Parathyroid adenoma (tissue), 2 donors: ENCODE measurements at regions not wholly inside any gene's neighbourhood (a gene's known extent, or its start where the extent isn't known, plus 50 kb on each side); places are given as distances from the start of the nearest gene placed in this dataset.

ENCODE experiments used
- H2AFZ ChIP-seq: fragments of 300-600 bp; sonication (generic); one replicate; pipeline ENCODE4 v1.7.0; 2017; ENCODE audit warnings: antibody characterized with exemption, mild to moderate bottlenecking
- H3K27ac ChIP-seq: fragments of 300-600 bp; sonication (generic); one replicate; pipeline ENCODE4 v1.7.0; 2017
- H3K27me3 ChIP-seq: fragments of 300-600 bp; sonication (generic); one replicate; pipeline ENCODE4 v1.7.0; 2017; ENCODE audit warnings: low read length; ENCODE audit not compliant: control insufficient read depth, insufficient read depth
- H3K36me3 ChIP-seq: fragments of 300-600 bp; sonication (generic); one replicate; pipeline ENCODE4 v1.7.0; 2017; ENCODE audit warnings: low read length; ENCODE audit not compliant: control insufficient read depth, insufficient read depth
- H3K4me1 ChIP-seq: fragments of 300-600 bp; sonication (generic); one replicate; pipeline ENCODE4 v1.7.0; 2017; ENCODE audit warnings: control low read depth
- H3K4me2 ChIP-seq: fragments of 300-600 bp; sonication (generic); one replicate; pipeline ENCODE4 v1.7.0; 2017; ENCODE audit warnings: low read length
- H3K4me3 ChIP-seq: fragments of 300-600 bp; sonication (generic); one replicate; pipeline ENCODE4 v1.7.0; 2017; ENCODE audit warnings: low read depth, low read length
- H3K79me2 ChIP-seq: fragments of 300-600 bp; sonication (generic); one replicate; pipeline ENCODE4 v1.7.0; 2017; ENCODE audit warnings: control low read depth
- H3K9ac ChIP-seq: fragments of 300-600 bp; sonication (generic); one replicate; pipeline ENCODE4 v1.7.0; 2017; ENCODE audit warnings: mild to moderate bottlenecking
- H3K9me3 ChIP-seq: fragments of 300-600 bp; sonication (generic); one replicate; pipeline ENCODE4 v1.7.0; 2017; ENCODE audit warnings: low read length; ENCODE audit not compliant: control insufficient read depth
- CTCF ChIP-seq: fragments of 300-600 bp; sonication (generic); IDR thresholded peaks from one replicate; pipeline ENCODE4 v1.7.0; 2017; ENCODE audit warnings: antibody characterized with exemption, mild to moderate bottlenecking
- donor health status: primary hyperparathyroidism.

DNA sequence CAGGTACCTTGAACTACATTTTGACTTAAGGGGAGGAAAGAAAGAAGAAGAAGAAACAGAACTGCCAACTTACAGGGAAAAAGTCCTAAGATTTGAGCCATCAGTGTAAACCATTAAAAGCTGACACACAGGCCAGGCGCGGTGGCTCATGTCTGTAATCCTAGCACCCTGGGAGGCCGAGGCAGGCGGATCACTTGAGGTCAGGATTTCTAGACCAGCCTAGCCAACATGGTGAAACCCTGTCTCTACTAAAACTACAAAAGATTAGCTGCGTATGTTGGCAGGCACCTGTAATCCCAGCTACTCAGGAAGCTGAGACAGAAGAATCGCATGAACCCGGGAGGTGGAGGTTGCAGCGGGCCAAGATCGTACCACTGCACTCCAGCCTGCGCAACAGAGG lies 389.7 kb upstream of the FAM241A start:
- Histone ChIP-seq H3K4me3 (no peak overlapping the region), H3K9me3 (no peaks in the 10 kb centered on the region), H3K27me3 (no peaks in the 10 kb centered on the region), H3K36me3 (no peaks in the 10 kb centered on the region), H2AFZ (no peak overlapping the region), H3K79me2 (no peaks in the 10 kb centered on the region), H3K27ac (no peak overlapping the region), H3K9ac (no peak overlapping the region), H3K4me1 (no peaks in the 10 kb centered on the region), H3K4me2 (no peak overlapping the region)
- no peak for TF ChIP-seq CTCF

DNA sequence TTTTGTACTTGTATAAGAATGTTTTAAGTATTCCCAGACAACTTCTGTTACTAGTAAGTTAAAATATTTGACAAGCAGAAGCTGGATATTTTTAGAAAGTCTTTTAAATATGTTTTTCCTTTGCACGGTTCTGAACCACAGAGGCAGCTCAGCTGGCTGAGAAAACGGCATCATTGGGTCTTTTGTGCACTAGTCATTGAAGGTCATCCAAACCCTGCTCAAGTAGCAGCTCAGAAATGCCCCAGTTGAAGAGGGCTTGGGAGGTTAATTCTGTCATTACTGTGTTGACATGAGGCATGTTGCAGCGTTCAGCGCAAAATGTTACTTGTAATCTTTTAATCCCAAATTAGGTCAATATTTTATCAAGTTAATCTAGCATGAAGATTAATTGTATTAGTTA lies 383.7 kb upstream of the FAM241A start:
- H3K79me2 ChIP-seq, result no peaks in the 10 kb centered on the region
- no peak overlapping the region for H3K4me3 ChIP-seq
- no peak overlapping the region for H3K27ac ChIP-seq
- H3K9me3 ChIP-seq, result no peaks in the 10 kb centered on the region
- no peaks in the 10 kb centered on the region for H3K4me1 ChIP-seq
- H3K36me3 ChIP-seq, result no peaks in the 10 kb centered on the region
- no peaks in the 10 kb centered on the region for H3K27me3 ChIP-seq
- H3K9ac ChIP-seq, result no peak overlapping the region
- TF ChIP-seq CTCF, result no peak
- H3K4me2 ChIP-seq, result no peak overlapping the region
- H2AFZ ChIP-seq, result no peak overlapping the region

DNA sequence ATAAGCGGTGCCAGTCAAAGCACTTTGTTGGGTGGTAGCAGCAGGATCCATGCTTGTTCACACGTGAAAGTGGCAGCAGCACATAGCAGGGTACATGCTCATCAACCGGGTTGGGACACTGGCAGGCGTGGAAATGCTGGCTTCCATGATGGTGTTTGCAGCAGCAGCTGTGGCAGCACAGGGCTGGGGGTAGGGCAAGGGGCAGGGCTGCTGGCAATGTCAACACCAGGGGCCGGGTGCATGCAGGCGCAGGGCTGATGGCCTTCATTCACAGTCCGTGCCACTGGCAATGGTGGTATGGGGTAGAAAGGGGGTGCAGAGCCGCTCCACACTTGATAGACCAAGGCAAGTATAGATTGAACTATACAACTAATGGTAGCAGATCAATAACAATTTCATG lies 374.7 kb upstream of the FAM241A start:
- no peak overlapping the region for H3K4me2 ChIP-seq
- no peaks in the 10 kb centered on the region for H3K36me3 ChIP-seq
- no peak overlapping the region for H3K4me3 ChIP-seq
- no peaks in the 10 kb centered on the region for H3K79me2 ChIP-seq
- H3K4me1 ChIP-seq, result no peaks in the 10 kb centered on the region
- no peak for TF ChIP-seq CTCF
- H3K9me3 ChIP-seq, result no peaks in the 10 kb centered on the region
- H2AFZ ChIP-seq, result no peak overlapping the region
- H3K9ac ChIP-seq, result no peak overlapping the region
- H3K27ac ChIP-seq, result no peak overlapping the region
- H3K27me3 ChIP-seq, result no peaks in the 10 kb centered on the region

DNA sequence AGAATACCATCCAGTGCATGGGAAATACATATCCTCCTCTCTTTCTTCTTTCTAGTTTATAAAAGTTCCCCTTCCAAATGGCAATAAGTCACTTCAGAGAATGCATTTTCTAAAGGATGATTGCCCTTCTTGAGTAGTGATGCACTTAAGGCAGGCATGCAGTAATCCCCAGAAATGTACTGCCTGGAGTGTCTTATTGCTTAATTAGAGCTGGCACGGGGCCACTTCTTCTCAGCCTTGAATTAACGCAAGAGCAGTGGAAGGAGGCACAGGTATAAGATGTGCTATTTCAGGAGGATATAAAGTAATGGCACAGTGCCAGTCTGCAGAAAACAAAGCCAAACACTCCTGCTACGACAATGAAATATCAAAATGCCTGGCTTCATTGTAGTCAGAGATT lies 371.4 kb upstream of the FAM241A start:
- no peak overlapping the region for H3K4me2 ChIP-seq
- H3K4me3 ChIP-seq, result no peak overlapping the region
- H3K4me1 ChIP-seq, result no peaks in the 10 kb centered on the region
- no peak overlapping the region for H2AFZ ChIP-seq
- no peaks in the 10 kb centered on the region for H3K79me2 ChIP-seq
- no peak overlapping the region for H3K9ac ChIP-seq
- H3K36me3 ChIP-seq, result no peaks in the 10 kb centered on the region
- H3K27ac ChIP-seq, result no peak overlapping the region
- H3K27me3 ChIP-seq, result no peaks in the 10 kb centered on the region
- no peak for TF ChIP-seq CTCF
- no peaks in the 10 kb centered on the region for H3K9me3 ChIP-seq

GRCh38 chr4:111775556-111776297 lies 369.5 kb upstream of the FAM241A start:
- no peaks in the 10 kb centered on the region for H3K27me3 ChIP-seq
- H3K4me3 ChIP-seq, result no peak overlapping the region
- no peaks in the 10 kb centered on the region for H3K9me3 ChIP-seq
- H3K4me2 ChIP-seq, result no peak overlapping the region
- TF ChIP-seq CTCF, result no peak
- no peaks in the 10 kb centered on the region for H3K79me2 ChIP-seq
- H3K36me3 ChIP-seq, result no peaks in the 10 kb centered on the region
- H3K27ac ChIP-seq, result no peak overlapping the region
- H3K9ac ChIP-seq, result no peak overlapping the region
- H3K4me1 ChIP-seq, result no peaks in the 10 kb centered on the region
- no peak overlapping the region for H2AFZ ChIP-seq
